IMR-90 (cell line): ENCODE measurements at regions not wholly inside any gene's neighbourhood (a gene's known extent, or its start where the extent isn't known, plus 50 kb on each side); places are given as distances from the start of the nearest gene placed in this dataset.

ENCODE experiments used
- ATAC-seq: fragments of 200-7000 bp; cut with Tn5 transposase; 2 replicates; pipeline ENCODE4 v1.9.1; 2020; ENCODE audit warnings: low read depth, mild to moderate bottlenecking, moderate library complexity
- BruUV-seq: library from RNA; stranded (reverse); fragments of 400-500 nt; replicated peaks from 2 replicates; lab custom pipeline; 2021; lab: Mats Ljungman, UMichigan
- CTCF ChIA-PET: fragments of 300-600 bp; formaldehyde crosslinking; extraction: SDS; loops from one replicate; lab custom pipeline; 2021; ENCODE audit warnings: antibody characterized with exemption; lab: Yijun Ruan, JAX
- POLR2A ChIA-PET: fragments of 300-600 bp; sonication (Branson Sonifier 250); formaldehyde crosslinking; loops from one replicate; lab custom pipeline; 2022; ENCODE audit warnings: antibody characterized with exemption; ENCODE audit not compliant: unreplicated experiment; lab: Charles Lee
- DNase-seq: peaks from one replicate; pipeline ENCODE4 v3.0.0; 2013
- H2AFZ ChIP-seq: replicated peaks from 2 replicates; pipeline ENCODE3; 2013; ENCODE audit warnings: low read length, mild to moderate bottlenecking; ENCODE audit not compliant: poor library complexity
- H2AK5ac ChIP-seq: 2 replicates; pipeline ENCODE4 v1.6.1; 2013; ENCODE audit warnings: low read depth, low read length, inconsistent platforms
- H2AK9ac ChIP-seq: replicated peaks from 2 replicates; pipeline ENCODE3; 2013; ENCODE audit warnings: mild to moderate bottlenecking, low read depth, low read length, moderate library complexity; ENCODE audit not compliant: poor library complexity
- H2BK120ac ChIP-seq: 2 replicates; pipeline ENCODE4 v1.6.1; 2013; ENCODE audit warnings: low read depth, low read length, inconsistent platforms
- H2BK15ac ChIP-seq: 3 replicates; pipeline ENCODE4 v1.6.1; 2013; ENCODE audit warnings: low read depth, low read length, inconsistent platforms
- H2BK20ac ChIP-seq: 2 replicates; pipeline ENCODE4 v1.6.1; 2013; ENCODE audit warnings: low read depth, mild to moderate bottlenecking, inconsistent platforms, low read length, moderate library complexity
- H2BK5ac ChIP-seq: 2 replicates; pipeline ENCODE4 v1.6.1; 2013; ENCODE audit warnings: mild to moderate bottlenecking, low read depth, low read length, inconsistent platforms; ENCODE audit not compliant: poor library complexity, severe bottlenecking
- H3K14ac ChIP-seq: replicated peaks from 2 replicates; pipeline ENCODE4 v1.6.1; 2013; ENCODE audit warnings: low read depth, low read length, inconsistent platforms
- H3K18ac ChIP-seq: 2 replicates; pipeline ENCODE4 v1.6.1; 2013; ENCODE audit warnings: low read depth, low read length, control low read depth
- H3K23ac ChIP-seq: 2 replicates; pipeline ENCODE4 v1.6.1; 2013; ENCODE audit warnings: low read depth, low read length, inconsistent platforms
- H3K27ac ChIP-seq: 2 replicates; pipeline ENCODE4 v1.5.1; 2013; ENCODE audit warnings: mild to moderate bottlenecking, control low read depth, low read length; ENCODE audit not compliant: insufficient read depth
- H3K27me3 ChIP-seq: 2 replicates; pipeline ENCODE4 v1.6.1; 2013; ENCODE audit warnings: low read length; ENCODE audit not compliant: control insufficient read depth, insufficient read depth
- H3K36me3 ChIP-seq: 2 replicates; pipeline ENCODE4 v1.6.1; 2013; ENCODE audit warnings: low read length, mixed read lengths; ENCODE audit not compliant: control insufficient read depth, insufficient read depth
- H3K4ac ChIP-seq: 2 replicates; pipeline ENCODE4 v1.6.1; 2013; ENCODE audit warnings: low read depth, low read length, inconsistent platforms
- H3K4me1 ChIP-seq: 2 replicates; pipeline ENCODE4 v1.6.1; 2013; ENCODE audit warnings: low read length, mixed read lengths; ENCODE audit not compliant: control insufficient read depth, insufficient read depth
- H3K4me2 ChIP-seq: 2 replicates; pipeline ENCODE4 v1.6.1; 2013; ENCODE audit warnings: low read depth, mild to moderate bottlenecking, control low read depth, low read length, moderate library complexity
- H3K4me3 ChIP-seq: 2 replicates; pipeline ENCODE4 v1.5.1; 2013; ENCODE audit warnings: low read depth, mild to moderate bottlenecking, control low read depth, low read length, moderate library complexity; ENCODE audit not compliant: insufficient read depth
- H3K56ac ChIP-seq: 2 replicates; pipeline ENCODE4 v1.6.1; 2013; ENCODE audit warnings: low read length, inconsistent platforms; ENCODE audit not compliant: insufficient read depth; ENCODE audit errors: extremely low read depth
- H3K79me1 ChIP-seq, 2 experiments: 2 replicates each; pipeline ENCODE4 v1.6.1; 2013; ENCODE audit warnings: low read length in 2 of 2, inconsistent platforms in 1 of 2, low read depth in 1 of 2
- H3K9ac ChIP-seq: 2 replicates; pipeline ENCODE4 v1.6.1; 2013; ENCODE audit warnings: low read depth, low read length, control low read depth
- H3K9me1 ChIP-seq: 2 replicates; pipeline ENCODE4 v1.6.1; 2013; ENCODE audit warnings: low read length, inconsistent platforms; ENCODE audit not compliant: insufficient read depth
- H3K9me3 ChIP-seq: 2 replicates; pipeline ENCODE4 v1.6.1; 2013; ENCODE audit warnings: low read length; ENCODE audit not compliant: control insufficient read depth, insufficient read depth
- H4K20me1 ChIP-seq: 2 replicates; pipeline ENCODE4 v1.6.1; 2013; ENCODE audit warnings: low read length, inconsistent platforms; ENCODE audit not compliant: insufficient read depth
- H4K5ac ChIP-seq: 2 replicates; pipeline ENCODE4 v1.6.1; 2013; ENCODE audit warnings: mild to moderate bottlenecking, low read depth, low read length, control low read depth
- H4K8ac ChIP-seq, 2 experiments: 2 replicates each; pipeline ENCODE4 v1.6.1; 2013; ENCODE audit warnings: low read depth in 2 of 2, low read length in 2 of 2, control low read depth in 1 of 2, inconsistent platforms in 1 of 2
- H4K91ac ChIP-seq: 2 replicates; pipeline ENCODE4 v1.6.1; 2013; ENCODE audit warnings: low read depth, low read length, inconsistent platforms; ENCODE audit not compliant: insufficient read depth
- BHLHE40 ChIP-seq: fragments of 150-350 bp; IDR thresholded peaks from 2 replicates; pipeline ENCODE4 v1.6.1; 2016; ENCODE audit warnings: mild to moderate bottlenecking, low read depth, low read length
- CEBPB ChIP-seq: IDR thresholded peaks from 2 replicates; pipeline ENCODE4 v1.6.1; 2012; ENCODE audit warnings: low read depth, low read length, improper control_type of control experiment
- CTCF ChIP-seq: conservative IDR thresholded peaks from 2 replicates; pipeline ENCODE4 v1.5.1; 2012; ENCODE audit warnings: mild to moderate bottlenecking, low read depth, low read length, improper control_type of control experiment
- ELK1 ChIP-seq: fragments of 150-350 bp; IDR thresholded peaks from 2 replicates; pipeline ENCODE4 v1.6.1; 2016; ENCODE audit warnings: low read depth, mild to moderate bottlenecking, low read length, moderate library complexity, borderline replicate concordance
- FOS ChIP-seq: fragments of 150-350 bp; IDR thresholded peaks from 2 replicates; pipeline ENCODE4 v1.6.1; 2016; ENCODE audit warnings: low read depth, low read length
- MAFK ChIP-seq: IDR thresholded peaks from 2 replicates; pipeline ENCODE4 v1.6.1; 2012; ENCODE audit warnings: low read depth, low read length, improper control_type of control experiment
- NFE2L2 ChIP-seq: fragments of 150-350 bp; IDR thresholded peaks from 2 replicates; pipeline ENCODE4 v1.6.1; 2016; ENCODE audit warnings: low read depth, mild to moderate bottlenecking, low read length
- POLR2A ChIP-seq: IDR thresholded peaks from 2 replicates; pipeline ENCODE4 v1.6.1; 2012; ENCODE audit warnings: mild to moderate bottlenecking, low read depth, low read length
- RCOR1 ChIP-seq: IDR thresholded peaks from 2 replicates; pipeline ENCODE4 v1.6.1; 2012; ENCODE audit warnings: mild to moderate bottlenecking, low read length, improper control_type of control experiment; ENCODE audit not compliant: insufficient replicate concordance
- RFX5 ChIP-seq: IDR thresholded peaks from 2 replicates; pipeline ENCODE4 v1.8.0; 2012; ENCODE audit warnings: low read depth, mild to moderate bottlenecking, low read length, moderate library complexity
- SMC3 ChIP-seq: fragments of 150-350 bp; IDR thresholded peaks from 2 replicates; pipeline ENCODE4 v1.6.1; 2016; ENCODE audit warnings: low read depth, mild to moderate bottlenecking, antibody characterized with exemption, low read length, moderate library complexity
- WGBS, 2 experiments: methylation state at CpG; one replicate each; pipeline versions ENCODE4 v1.1.5 to v1.1.7; 2013; ENCODE audit warnings: missing lambda C conversion rate in 2 of 2; ENCODE audit not compliant: insufficient read length in 1 of 2; ENCODE audit errors: extremely low coverage in 2 of 2; 5-methylcytosine and 5-hydroxymethylcytosine counted together
- dilution Hi-C: fragments of 300-500 bp; cut with HindIII; formaldehyde crosslinking; loops from one replicate; pipeline ENCODE4 v1.14.3; 2018; ENCODE audit warnings: low sequenced_read_pairs; ENCODE audit not compliant: unreplicated experiment
- in situ Hi-C: fragments of 300-500 bp; cut with MboI; formaldehyde crosslinking; loops from 3 replicates; pipeline ENCODE4 v1.14.3; 2019; ENCODE audit warnings: low sequenced_read_pairs, inconsistent platforms, mixed read lengths
- intact Hi-C: fragments of 100-400 bp; cut with micrococcal nuclease; formaldehyde crosslinking; loops from 2 replicates; pipeline ENCODE4 v1.10.0; 2022
- TF ChIP-seq, protein P1 (sequence below): fragments of 150-350 bp; IDR thresholded peaks from 2 replicates; pipeline ENCODE4 v1.6.1; 2017; ENCODE audit warnings: mild to moderate bottlenecking, antibody characterized with exemption, low read length, low read depth

- Histone ChIP-seq H3K9ac (no peak overlapping the region), H2AK5ac (no peak overlapping the region), H4K5ac (no peak overlapping the region), H4K91ac (no peak overlapping the region), H3K56ac (no peak overlapping the region), H3K18ac (no peak overlapping the region), H4K20me1 (no peaks in the 10 kb centered on the region), H3K4me2 (no peak overlapping the region), H2AFZ (no peak overlapping the region), H3K23ac (no peak overlapping the region), H2BK5ac (no peak overlapping the region), H3K27me3 (no peaks in the 10 kb centered on the region; the same call in 1 of the 2 replicates), H3K36me3 (no peaks in the 10 kb centered on the region), H3K27ac (no peak overlapping the region), H3K4me3 (no peak overlapping the region), H3K4ac (no peak overlapping the region), H2AK9ac (no peak overlapping the region), H3K9me1 (peaks cover 11% of the 10 kb centered on the region), H3K79me1 (no peaks in the 10 kb centered on the region), H2BK20ac (no peak overlapping the region), H3K14ac (no peak overlapping the region; the same call in 1 of the 2 replicates), H4K8ac (no peak overlapping the region), H3K4me1 (peaks cover 9% of the 10 kb centered on the region), H3K9me3 (no peaks in the 10 kb centered on the region), H2BK120ac (no peak overlapping the region), H2BK15ac (no peak overlapping the region)
- dilution Hi-C loops: no loop called here
- ATAC-seq (no peak), DNase-seq (no peak)
- CTCF ChIA-PET: no interaction called here
- TF ChIP-seq BHLHE40: no peak
- TF ChIP-seq, protein P1, sequence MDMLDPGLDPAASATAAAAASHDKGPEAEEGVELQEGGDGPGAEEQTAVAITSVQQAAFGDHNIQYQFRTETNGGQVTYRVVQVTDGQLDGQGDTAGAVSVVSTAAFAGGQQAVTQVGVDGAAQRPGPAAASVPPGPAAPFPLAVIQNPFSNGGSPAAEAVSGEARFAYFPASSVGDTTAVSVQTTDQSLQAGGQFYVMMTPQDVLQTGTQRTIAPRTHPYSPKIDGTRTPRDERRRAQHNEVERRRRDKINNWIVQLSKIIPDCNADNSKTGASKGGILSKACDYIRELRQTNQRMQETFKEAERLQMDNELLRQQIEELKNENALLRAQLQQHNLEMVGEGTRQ: no peak
- TF ChIP-seq CTCF: no peak
- TF ChIP-seq RFX5: no peak
- TF ChIP-seq CEBPB: no peak
- TF ChIP-seq RCOR1: no peak
- TF ChIP-seq ELK1: no peak
- TF ChIP-seq SMC3: no peak
- TF ChIP-seq FOS: no peak
- TF ChIP-seq POLR2A: no peak
- TF ChIP-seq MAFK: no peak
- no peak for TF ChIP-seq NFE2L2
- POLR2A ChIA-PET: no interaction called here
- intact Hi-C loops: no loop called here
- in situ Hi-C loops: no loop called here
- BruUV-seq: no TSS peak
- no CpG with 5 or more reads among the region's 1 CpG for WGBS, 2 experiments
Observed at GRCh38 chr10:47179291-47179647, 120.7 kb upstream of the GDF10 start.
